GM12892 (cell line): ENCODE measurements at regions not wholly inside any gene's neighbourhood (a gene's known extent, or its start where the extent isn't known, plus 50 kb on each side); places are given as distances from the start of the nearest gene placed in this dataset.

Source experiments
- POLR2A ChIP-seq: IDR thresholded peaks from 2 replicates; pipeline ENCODE4 v1.6.1; 2011; ENCODE audit warnings: low read depth, low read length, control low read depth
- POLR2AphosphoS5 ChIP-seq: IDR thresholded peaks from 2 replicates; pipeline ENCODE4 v1.6.1; 2011; ENCODE audit warnings: low read depth, low read length, control low read depth
- TAF1 ChIP-seq: IDR thresholded peaks from 2 replicates; pipeline ENCODE4 v1.6.1; 2011; ENCODE audit warnings: low read depth, mild to moderate bottlenecking, control low read depth, low read length, borderline replicate concordance

DNA sequence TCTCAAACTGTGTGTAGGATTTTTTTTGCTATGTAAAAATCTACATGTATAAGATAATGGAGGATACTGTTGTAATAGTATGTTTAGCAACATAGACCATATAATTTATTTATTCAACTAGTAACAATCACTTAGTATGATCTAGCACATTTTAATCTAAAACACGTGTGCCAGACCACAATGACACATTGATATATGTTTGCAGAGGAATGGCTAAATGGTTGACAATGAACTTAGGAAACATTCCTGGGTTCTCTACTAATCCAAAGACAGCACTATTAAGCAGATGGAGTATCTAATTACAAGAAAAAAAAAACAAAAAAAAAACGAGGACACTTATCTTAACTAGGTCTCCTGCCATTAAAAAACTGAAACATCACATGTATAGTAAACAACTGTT is 261.7 kb upstream of the PAPPA start:
- TF ChIP-seq POLR2AphosphoS5 (no peak), TAF1 (no peak), POLR2A (no peak)
